ENCODE measurements at regions not wholly inside any gene's neighbourhood (a gene's known extent, or its start where the extent isn't known, plus 50 kb on each side); places are given as distances from the start of the nearest gene placed in this dataset.

DNA sequence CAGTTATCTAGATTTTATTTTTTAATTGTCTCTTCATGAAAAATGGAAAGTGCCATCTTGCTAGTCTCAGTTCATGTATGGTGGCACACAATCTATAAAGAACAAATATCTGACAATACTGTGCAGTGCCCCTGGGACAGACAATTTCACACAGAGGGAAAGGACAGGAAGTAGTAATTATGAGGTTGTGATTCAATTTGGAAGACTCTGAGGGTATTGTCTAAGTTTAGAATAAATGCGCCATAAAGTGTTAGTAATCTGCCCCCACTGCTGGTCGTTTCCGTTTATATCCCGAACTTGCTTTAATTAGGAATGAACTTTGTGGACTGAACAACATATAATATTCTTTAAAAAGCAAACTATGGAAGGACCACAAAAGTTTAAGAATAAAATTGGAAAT is 196.4 kb upstream of the SLC24A5 start:
- no peak for DNase-seq
- H3K27ac Mint-ChIP-seq: no peak overlapping the region
- no peaks in the 10 kb centered on the region for H3K9me3 Mint-ChIP-seq
- H3K4me3 Mint-ChIP-seq: no peak overlapping the region
- no peak for TF ChIP-seq CTCF (IDR thresholded peaks at IDR 0.05)
- H3K27me3 Mint-ChIP-seq (ENCODE audit: low read depth, poor library complexity): peaks cover 21% of the 10 kb centered on the region
- H3K4me1 Mint-ChIP-seq: no peaks in the 10 kb centered on the region
- H3K36me3 Mint-ChIP-seq (ENCODE audit: low read depth): no peaks in the 10 kb centered on the region

DNA sequence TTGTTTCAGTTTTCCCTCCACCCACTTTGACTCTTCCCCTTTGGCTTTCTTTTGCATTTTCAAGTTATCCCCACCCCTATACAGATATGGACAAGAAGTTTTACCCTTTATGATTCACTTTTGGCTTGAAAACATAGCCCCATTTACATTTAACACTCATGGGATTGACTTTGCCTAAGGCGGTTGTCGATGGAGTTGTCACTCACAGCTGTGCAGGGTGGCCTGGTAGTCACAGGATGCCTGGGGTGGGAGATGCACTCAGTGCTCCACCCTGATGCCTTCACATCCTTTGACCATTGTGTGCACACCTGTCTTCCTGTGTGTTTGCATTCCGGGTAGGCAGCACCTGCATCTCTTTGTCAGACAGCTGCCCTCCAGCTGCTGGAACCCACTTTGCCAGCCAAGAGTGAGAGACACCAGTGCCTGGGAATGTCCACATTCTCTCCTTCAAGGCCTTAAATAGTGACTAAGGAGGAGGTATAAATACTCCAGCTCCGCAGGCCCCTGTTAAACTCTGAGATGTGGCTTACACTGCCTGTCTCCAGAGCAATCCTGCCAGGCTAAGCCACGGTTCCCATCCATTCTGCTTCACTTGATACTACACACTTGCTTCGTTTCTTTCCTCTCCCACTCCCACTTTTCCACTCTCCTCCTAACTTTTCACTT is 191.5 kb upstream of the SLC24A5 start:
- no peaks in the 10 kb centered on the region for H3K9me3 Mint-ChIP-seq
- H3K27me3 Mint-ChIP-seq (ENCODE audit: low read depth, poor library complexity): peaks cover 15% of the 10 kb centered on the region
- no peak for DNase-seq
- no peak overlapping the region for H3K4me3 Mint-ChIP-seq
- H3K4me1 Mint-ChIP-seq: peaks cover 4% of the 10 kb centered on the region
- no peak overlapping the region for H3K27ac Mint-ChIP-seq
- TF ChIP-seq CTCF (IDR thresholded peaks at IDR 0.05): no peak
- H3K36me3 Mint-ChIP-seq (ENCODE audit: low read depth): no peaks in the 10 kb centered on the region

GRCh38 chr15:47932261-47932660 is 188.5 kb upstream of the SLC24A5 start:
- H3K36me3 Mint-ChIP-seq (ENCODE audit: low read depth): no peaks in the 10 kb centered on the region
- H3K4me3 Mint-ChIP-seq: no peak overlapping the region
- no peaks in the 10 kb centered on the region for H3K9me3 Mint-ChIP-seq
- DNase-seq: no peak
- peaks cover 10% of the 10 kb centered on the region for H3K4me1 Mint-ChIP-seq
- no peak for TF ChIP-seq CTCF (IDR thresholded peaks at IDR 0.05)
- no peak overlapping the region for H3K27ac Mint-ChIP-seq
- peaks cover 15% of the 10 kb centered on the region for H3K27me3 Mint-ChIP-seq (ENCODE audit: low read depth, poor library complexity)

DNA sequence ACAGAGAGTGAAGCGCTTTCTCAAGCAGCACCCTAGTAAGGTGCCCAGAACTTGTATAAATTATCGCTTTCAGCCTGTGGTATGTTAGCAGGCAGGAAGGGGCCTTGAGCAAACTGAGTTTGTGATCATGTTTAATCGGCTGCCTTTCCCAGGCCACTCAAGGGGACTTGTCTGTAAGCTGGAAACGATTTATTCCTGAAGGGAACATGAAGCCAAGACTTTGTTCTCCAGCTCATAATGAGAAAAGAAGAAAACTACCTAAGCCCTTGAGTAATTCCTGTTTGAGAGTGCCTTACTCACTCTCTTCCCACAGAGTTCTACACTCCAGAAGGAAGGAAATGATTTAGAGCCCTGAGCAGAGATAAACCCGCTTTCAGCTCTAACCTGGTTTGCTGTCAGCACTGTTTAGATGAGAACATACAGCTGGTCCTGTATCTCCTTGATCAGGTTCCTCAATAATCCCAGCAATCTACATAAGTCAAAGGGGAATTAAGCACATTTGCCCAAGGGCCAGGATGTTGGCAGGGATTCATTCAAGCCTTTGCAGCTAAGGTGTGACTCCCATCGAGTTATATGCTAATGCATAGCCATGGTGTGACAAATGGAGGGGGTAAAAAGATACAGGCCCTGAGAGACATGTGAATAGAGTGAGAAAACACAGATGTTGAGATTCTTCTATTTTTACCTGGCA is 187.7 kb upstream of the SLC24A5 start:
- H3K9me3 Mint-ChIP-seq: no peaks in the 10 kb centered on the region
- no peak for TF ChIP-seq CTCF (IDR thresholded peaks at IDR 0.05)
- peaks cover 11% of the 10 kb centered on the region for H3K27me3 Mint-ChIP-seq (ENCODE audit: low read depth, poor library complexity)
- no peak overlapping the region for H3K27ac Mint-ChIP-seq
- no peak overlapping the region for H3K4me3 Mint-ChIP-seq
- peaks cover 10% of the 10 kb centered on the region for H3K4me1 Mint-ChIP-seq
- no peak for DNase-seq
- H3K36me3 Mint-ChIP-seq (ENCODE audit: low read depth): no peaks in the 10 kb centered on the region

GRCh38 chr15:47933865-47934264 is 186.9 kb upstream of the SLC24A5 start:
- DNase-seq: no peak
- H3K9me3 Mint-ChIP-seq: no peaks in the 10 kb centered on the region
- TF ChIP-seq CTCF (IDR thresholded peaks at IDR 0.05): no peak
- no peaks in the 10 kb centered on the region for H3K36me3 Mint-ChIP-seq (ENCODE audit: low read depth)
- no peak overlapping the region for H3K4me3 Mint-ChIP-seq
- H3K27me3 Mint-ChIP-seq (ENCODE audit: low read depth, poor library complexity): peaks cover 7% of the 10 kb centered on the region
- peaks cover 10% of the 10 kb centered on the region for H3K4me1 Mint-ChIP-seq
- H3K27ac Mint-ChIP-seq: no peak overlapping the region

- Mint-ChIP-seq H3K4me1 (peaks cover 10% of the 10 kb centered on the region), H3K9me3 (no peaks in the 10 kb centered on the region), H3K27me3 (ENCODE audit: low read depth, poor library complexity) (peaks cover 3% of the 10 kb centered on the region), H3K36me3 (ENCODE audit: low read depth) (no peaks in the 10 kb centered on the region), H3K4me3 (no peak overlapping the region), H3K27ac (no peak overlapping the region)
- TF ChIP-seq CTCF (IDR thresholded peaks at IDR 0.05): no peak
- DNase-seq: no peak
Measured at GRCh38 chr15:47934342-47934741, 186.4 kb upstream of the SLC24A5 start.
